Daoy (cell line): ENCODE measurements at regions not wholly inside any gene's neighbourhood (a gene's known extent, or its start where the extent isn't known, plus 50 kb on each side); places are given as distances from the start of the nearest gene placed in this dataset.

ENCODE experiments used
- DNase-seq: peaks from one replicate; pipeline ENCODE4 v3.0.0-alpha.2; 2015; ENCODE audit warnings: low read depth

GRCh38 chr17:70791748-70792443 lies 622.6 kb downstream of the KCNJ2 start:
- DNase-seq: no peak

GRCh38 chr17:70794738-70795137 lies 625.4 kb downstream of the KCNJ2 start:
- DNase-seq: no peak

GRCh38 chr17:70795620-70796019 lies 626.3 kb downstream of the KCNJ2 start:
- no peak for DNase-seq

- no peak for DNase-seq
These were observed 627.4 kb downstream of the KCNJ2 start for GRCh38 chr17:70796757-70797156.

- no peak for DNase-seq
These were observed 627.8 kb downstream of the KCNJ2 start for GRCh38 chr17:70797166-70797565.

- no peak for DNase-seq
These were observed 634.8 kb downstream of the KCNJ2 start for GRCh38 chr17:70804161-70804560.

- DNase-seq: peak; percentile 19
These were observed 639.3 kb downstream of the KCNJ2 start for GRCh38 chr17:70808596-70808995.

GRCh38 chr17:70810609-70811008 lies 641.3 kb downstream of the KCNJ2 start:
- no peak for DNase-seq

- peak; percentile 17 for DNase-seq
These were observed 644.1 kb downstream of the KCNJ2 start for GRCh38 chr17:70813355-70813930.

GRCh38 chr17:70819183-70819582 lies 649.9 kb downstream of the KCNJ2 start:
- DNase-seq: no peak

- no peak for DNase-seq
These were observed 650.9 kb downstream of the KCNJ2 start for GRCh38 chr17:70820276-70820675.

GRCh38 chr17:70825321-70826125 lies 656.2 kb downstream of the KCNJ2 start:
- no peak for DNase-seq

- no peak for DNase-seq
These were observed 660.5 kb downstream of the KCNJ2 start for GRCh38 chr17:70829876-70830275.

GRCh38 chr17:70834039-70834438 lies 664.7 kb downstream of the KCNJ2 start:
- no peak for DNase-seq

GRCh38 chr17:70848785-70849184 lies 679.5 kb downstream of the KCNJ2 start:
- DNase-seq: no peak

- DNase-seq: no peak
These were observed 686.2 kb downstream of the KCNJ2 start for GRCh38 chr17:70855401-70856054.

GRCh38 chr17:70857351-70857750 lies 688.0 kb downstream of the KCNJ2 start:
- no peak for DNase-seq

GRCh38 chr17:70859829-70860228 lies 690.5 kb downstream of the KCNJ2 start:
- DNase-seq: no peak

GRCh38 chr17:70862295-70862694 lies 693.0 kb downstream of the KCNJ2 start:
- DNase-seq: no peak

GRCh38 chr17:70863436-70864248 lies 694.3 kb downstream of the KCNJ2 start:
- no peak for DNase-seq

- DNase-seq: no peak
These were observed 696.9 kb downstream of the KCNJ2 start for GRCh38 chr17:70865993-70866804.
